ENCODE measurements at regions not wholly inside any gene's neighbourhood (a gene's known extent, or its start where the extent isn't known, plus 50 kb on each side); places are given as distances from the start of the nearest gene placed in this dataset.

GRCh38 chr19:31705656-31706055, 356.4 kb upstream of the TSHZ3 start:
- TF ChIP-seq EGR1 (IDR thresholded peaks at IDR 0.05; ENCODE audit: borderline replicate concordance, low read depth, low read length) (no peak), MAFK (IDR thresholded peaks at IDR 0.05; ENCODE audit: low read depth, low read length) (no peak), CTCF (IDR thresholded peaks at IDR 0.05; ENCODE audit: control extremely low read depth in 1 of 3, insufficient read depth in 1 of 3, low read depth in 1 of 3, low read length in 3 of 3) (no peak), MAX (IDR thresholded peaks at IDR 0.05) (no peak)
